ENCODE measurements at regions not wholly inside any gene's neighbourhood (a gene's known extent, or its start where the extent isn't known, plus 50 kb on each side); places are given as distances from the start of the nearest gene placed in this dataset.

- BruUV-seq (replicated peaks): no TSS peak
- H3K36me3 ChIP-seq (ENCODE audit: control insufficient read depth in 2 of 2, extremely low read depth in 1 of 2, insufficient read depth in 2 of 2, low read length in 2 of 2): no peaks in the 10 kb centered on the region
- H3K9me1 ChIP-seq (replicated peaks; ENCODE audit: control insufficient read depth, extremely low read depth, insufficient read depth, low read length): no peaks in the 10 kb centered on the region
- H3K79me2 ChIP-seq (ENCODE audit: control insufficient read depth, insufficient read depth, low read length): no peaks in the 10 kb centered on the region
- DNase-seq (ENCODE audit: low read depth, low spot score) (no peak), FAIRE-seq (no peak)
- H3K9me3 ChIP-seq (replicated peaks; ENCODE audit: control insufficient read depth, insufficient read depth, low read length): no peaks in the 10 kb centered on the region
- H4K20me1 ChIP-seq (replicated peaks; ENCODE audit: control insufficient read depth, extremely low read depth, insufficient read depth, low read length): no peaks in the 10 kb centered on the region
- H2AFZ ChIP-seq (ENCODE audit: low read depth, low read length): no peak overlapping the region
- no peaks in the 10 kb centered on the region for H3K4me1 ChIP-seq (ENCODE audit: control insufficient read depth, extremely low read depth, insufficient read depth, low read length)
- CTCF ChIA-PET: no interaction called here
- dilution Hi-C loops (cut with MboI; ENCODE audit: extremely low pct_ligation_motif_present, low sequenced_read_pairs): no loop called here
- no peak overlapping the region for H3K4me3 ChIP-seq (replicated peaks in 1 of 3; ENCODE audit: insufficient read depth in 1 of 3, low read depth in 1 of 3, low read length in 3 of 3)
- POLR2A ChIA-PET: no interaction called here
- no peak overlapping the region for H3K27ac ChIP-seq (ENCODE audit: insufficient read depth, low read depth, low read length)
- H3K4me2 ChIP-seq (ENCODE audit: insufficient read depth, low read length): no peak overlapping the region
- intact Hi-C loops (cut with micrococcal nuclease): no loop called here
- no peaks in the 10 kb centered on the region for H3K27me3 ChIP-seq (ENCODE audit: control insufficient read depth in 2 of 2, insufficient read depth in 2 of 2, low read length in 2 of 2)
- H3K9ac ChIP-seq (replicated peaks; ENCODE audit: extremely low read depth, insufficient read depth, low read length): no peak overlapping the region
- TF ChIP-seq JUN (IDR thresholded peaks at IDR 0.05; ENCODE audit: borderline replicate concordance, insufficient read depth, insufficient read length, low read depth) (no peak), CTCF (IDR thresholded peaks at IDR 0.05; ENCODE audit: extremely low read depth in 1 of 2, insufficient read depth in 1 of 2, low read depth in 1 of 2, low read length in 2 of 2) (no peak), POLR2AphosphoS5 (IDR thresholded peaks at IDR 0.05; ENCODE audit: insufficient read depth, low read depth, low read length) (no peak), EZH2 (IDR thresholded peaks at IDR 0.05; ENCODE audit: borderline replicate concordance, low read depth, low read length, severe bottlenecking) (no peak), MAX (IDR thresholded peaks at IDR 0.05; ENCODE audit: insufficient read depth, insufficient read length) (no peak), POLR2A (IDR thresholded peaks at IDR 0.05; ENCODE audit: low read depth, low read length) (no peak), MYC (IDR thresholded peaks at IDR 0.05; ENCODE audit: low read depth, low read length) (no peak), FOS (IDR thresholded peaks at IDR 0.05; ENCODE audit: borderline replicate concordance, insufficient read depth, low read length) (no peak)
Observed at GRCh38 chr2:128595763-128596395, 277.2 kb upstream of the HS6ST1 start.
